Ovary (tissue), 3 donors: ENCODE measurements at regions not wholly inside any gene's neighbourhood (a gene's known extent, or its start where the extent isn't known, plus 50 kb on each side); places are given as distances from the start of the nearest gene placed in this dataset.

Source experiments
- EP300 ChIP-seq: sonication (generic); formaldehyde crosslinking; IDR thresholded peaks from one replicate; pipeline ENCODE4 v1.6.1; 2017; ENCODE audit warnings: antibody characterized with exemption
- POLR2A ChIP-seq: fragments of 450-650 bp; IDR thresholded peaks from one replicate; pipeline ENCODE4 v1.6.1; 2017; ENCODE audit warnings: antibody characterized with exemption, mild to moderate bottlenecking, moderate library complexity
- TF ChIP-seq, protein P1 (sequence below), 3 donors: fragments of 450-650 bp in 2 of 3; fragments of 200-600 bp in 1 of 3; IDR thresholded peaks; one replicate each; pipeline versions ENCODE4 v1.5.1 to v1.8.0; 2016 to 2022; ENCODE audit warnings: antibody characterized with exemption in 3 of 3, mild to moderate bottlenecking in 1 of 3
- donor health status: DM: no; HTN: no; CAD: no.

DNA sequence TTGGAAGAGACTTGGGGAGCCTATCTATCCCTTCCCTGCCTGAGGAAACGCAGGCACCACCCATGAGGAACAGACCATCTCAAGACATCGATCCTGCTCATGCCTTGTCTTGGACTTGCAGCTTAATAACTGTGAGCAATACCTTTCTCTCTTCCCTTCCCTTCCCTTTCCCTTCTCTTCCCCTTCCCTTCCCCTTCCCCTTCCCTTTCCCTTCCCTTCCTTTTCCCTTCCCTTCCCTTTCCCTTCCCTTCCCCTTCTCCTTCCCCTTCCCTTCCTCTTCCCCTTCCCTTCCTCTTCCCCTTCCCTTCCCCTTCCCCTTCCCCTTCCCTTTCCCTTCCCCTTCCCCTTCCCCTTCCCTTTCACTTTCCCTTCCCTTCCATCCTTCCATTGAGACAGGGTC is 650.7 kb upstream of the SOX11 start:
- TF ChIP-seq, protein P1, sequence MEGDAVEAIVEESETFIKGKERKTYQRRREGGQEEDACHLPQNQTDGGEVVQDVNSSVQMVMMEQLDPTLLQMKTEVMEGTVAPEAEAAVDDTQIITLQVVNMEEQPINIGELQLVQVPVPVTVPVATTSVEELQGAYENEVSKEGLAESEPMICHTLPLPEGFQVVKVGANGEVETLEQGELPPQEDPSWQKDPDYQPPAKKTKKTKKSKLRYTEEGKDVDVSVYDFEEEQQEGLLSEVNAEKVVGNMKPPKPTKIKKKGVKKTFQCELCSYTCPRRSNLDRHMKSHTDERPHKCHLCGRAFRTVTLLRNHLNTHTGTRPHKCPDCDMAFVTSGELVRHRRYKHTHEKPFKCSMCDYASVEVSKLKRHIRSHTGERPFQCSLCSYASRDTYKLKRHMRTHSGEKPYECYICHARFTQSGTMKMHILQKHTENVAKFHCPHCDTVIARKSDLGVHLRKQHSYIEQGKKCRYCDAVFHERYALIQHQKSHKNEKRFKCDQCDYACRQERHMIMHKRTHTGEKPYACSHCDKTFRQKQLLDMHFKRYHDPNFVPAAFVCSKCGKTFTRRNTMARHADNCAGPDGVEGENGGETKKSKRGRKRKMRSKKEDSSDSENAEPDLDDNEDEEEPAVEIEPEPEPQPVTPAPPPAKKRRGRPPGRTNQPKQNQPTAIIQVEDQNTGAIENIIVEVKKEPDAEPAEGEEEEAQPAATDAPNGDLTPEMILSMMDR (IDR thresholded peaks at IDR 0.05): no peak
- no peak for TF ChIP-seq EP300
- no peak for TF ChIP-seq POLR2A
